Parathyroid adenoma (tissue), 2 donors: ENCODE measurements at regions not wholly inside any gene's neighbourhood (a gene's known extent, or its start where the extent isn't known, plus 50 kb on each side); places are given as distances from the start of the nearest gene placed in this dataset.

Experiments
- H2AFZ ChIP-seq: fragments of 300-600 bp; sonication (generic); one replicate; pipeline ENCODE4 v1.7.0; 2017; ENCODE audit warnings: antibody characterized with exemption, mild to moderate bottlenecking
- H3K27ac ChIP-seq: fragments of 300-600 bp; sonication (generic); one replicate; pipeline ENCODE4 v1.7.0; 2017
- H3K27me3 ChIP-seq: fragments of 300-600 bp; sonication (generic); one replicate; pipeline ENCODE4 v1.7.0; 2017; ENCODE audit warnings: low read length; ENCODE audit not compliant: control insufficient read depth, insufficient read depth
- H3K36me3 ChIP-seq: fragments of 300-600 bp; sonication (generic); one replicate; pipeline ENCODE4 v1.7.0; 2017; ENCODE audit warnings: low read length; ENCODE audit not compliant: control insufficient read depth, insufficient read depth
- H3K4me1 ChIP-seq: fragments of 300-600 bp; sonication (generic); one replicate; pipeline ENCODE4 v1.7.0; 2017; ENCODE audit warnings: control low read depth
- H3K4me2 ChIP-seq: fragments of 300-600 bp; sonication (generic); one replicate; pipeline ENCODE4 v1.7.0; 2017; ENCODE audit warnings: low read length
- H3K4me3 ChIP-seq: fragments of 300-600 bp; sonication (generic); one replicate; pipeline ENCODE4 v1.7.0; 2017; ENCODE audit warnings: low read depth, low read length
- H3K79me2 ChIP-seq: fragments of 300-600 bp; sonication (generic); one replicate; pipeline ENCODE4 v1.7.0; 2017; ENCODE audit warnings: control low read depth
- H3K9ac ChIP-seq: fragments of 300-600 bp; sonication (generic); one replicate; pipeline ENCODE4 v1.7.0; 2017; ENCODE audit warnings: mild to moderate bottlenecking
- H3K9me3 ChIP-seq: fragments of 300-600 bp; sonication (generic); one replicate; pipeline ENCODE4 v1.7.0; 2017; ENCODE audit warnings: low read length; ENCODE audit not compliant: control insufficient read depth
- TF ChIP-seq, protein P1 (sequence below): fragments of 300-600 bp; sonication (generic); IDR thresholded peaks from one replicate; pipeline ENCODE4 v1.7.0; 2017; ENCODE audit warnings: antibody characterized with exemption, mild to moderate bottlenecking
- donor health status: primary hyperparathyroidism.

DNA sequence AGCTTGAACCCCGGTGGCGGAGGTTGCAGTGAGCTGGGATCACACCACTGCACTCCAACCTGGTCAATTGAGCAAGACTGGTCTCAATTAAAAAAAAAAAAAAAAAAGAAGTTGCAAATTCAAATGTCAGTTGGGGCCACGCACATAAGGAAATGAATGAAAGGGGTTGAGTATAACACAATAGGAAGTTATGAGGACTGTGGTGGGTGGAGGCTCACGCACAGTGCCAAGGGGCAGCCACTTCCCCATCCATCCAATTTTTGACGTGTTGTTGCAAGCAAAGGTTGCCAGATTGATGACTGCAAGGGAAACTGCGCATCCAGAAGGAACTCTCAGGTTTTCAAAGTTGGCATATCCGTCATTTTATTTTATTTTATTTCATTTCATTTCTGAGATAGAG lies 532.2 kb downstream of the NTRK3 start:
- Histone ChIP-seq H3K27ac (no peak overlapping the region), H3K9ac (no peak overlapping the region), H3K4me1 (no peaks in the 10 kb centered on the region), H3K79me2 (no peaks in the 10 kb centered on the region), H3K4me2 (no peak overlapping the region), H3K27me3 (no peaks in the 10 kb centered on the region), H3K36me3 (no peaks in the 10 kb centered on the region), H3K9me3 (no peaks in the 10 kb centered on the region), H2AFZ (no peak overlapping the region), H3K4me3 (no peak overlapping the region)
- TF ChIP-seq, protein P1, sequence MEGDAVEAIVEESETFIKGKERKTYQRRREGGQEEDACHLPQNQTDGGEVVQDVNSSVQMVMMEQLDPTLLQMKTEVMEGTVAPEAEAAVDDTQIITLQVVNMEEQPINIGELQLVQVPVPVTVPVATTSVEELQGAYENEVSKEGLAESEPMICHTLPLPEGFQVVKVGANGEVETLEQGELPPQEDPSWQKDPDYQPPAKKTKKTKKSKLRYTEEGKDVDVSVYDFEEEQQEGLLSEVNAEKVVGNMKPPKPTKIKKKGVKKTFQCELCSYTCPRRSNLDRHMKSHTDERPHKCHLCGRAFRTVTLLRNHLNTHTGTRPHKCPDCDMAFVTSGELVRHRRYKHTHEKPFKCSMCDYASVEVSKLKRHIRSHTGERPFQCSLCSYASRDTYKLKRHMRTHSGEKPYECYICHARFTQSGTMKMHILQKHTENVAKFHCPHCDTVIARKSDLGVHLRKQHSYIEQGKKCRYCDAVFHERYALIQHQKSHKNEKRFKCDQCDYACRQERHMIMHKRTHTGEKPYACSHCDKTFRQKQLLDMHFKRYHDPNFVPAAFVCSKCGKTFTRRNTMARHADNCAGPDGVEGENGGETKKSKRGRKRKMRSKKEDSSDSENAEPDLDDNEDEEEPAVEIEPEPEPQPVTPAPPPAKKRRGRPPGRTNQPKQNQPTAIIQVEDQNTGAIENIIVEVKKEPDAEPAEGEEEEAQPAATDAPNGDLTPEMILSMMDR: no peak

DNA sequence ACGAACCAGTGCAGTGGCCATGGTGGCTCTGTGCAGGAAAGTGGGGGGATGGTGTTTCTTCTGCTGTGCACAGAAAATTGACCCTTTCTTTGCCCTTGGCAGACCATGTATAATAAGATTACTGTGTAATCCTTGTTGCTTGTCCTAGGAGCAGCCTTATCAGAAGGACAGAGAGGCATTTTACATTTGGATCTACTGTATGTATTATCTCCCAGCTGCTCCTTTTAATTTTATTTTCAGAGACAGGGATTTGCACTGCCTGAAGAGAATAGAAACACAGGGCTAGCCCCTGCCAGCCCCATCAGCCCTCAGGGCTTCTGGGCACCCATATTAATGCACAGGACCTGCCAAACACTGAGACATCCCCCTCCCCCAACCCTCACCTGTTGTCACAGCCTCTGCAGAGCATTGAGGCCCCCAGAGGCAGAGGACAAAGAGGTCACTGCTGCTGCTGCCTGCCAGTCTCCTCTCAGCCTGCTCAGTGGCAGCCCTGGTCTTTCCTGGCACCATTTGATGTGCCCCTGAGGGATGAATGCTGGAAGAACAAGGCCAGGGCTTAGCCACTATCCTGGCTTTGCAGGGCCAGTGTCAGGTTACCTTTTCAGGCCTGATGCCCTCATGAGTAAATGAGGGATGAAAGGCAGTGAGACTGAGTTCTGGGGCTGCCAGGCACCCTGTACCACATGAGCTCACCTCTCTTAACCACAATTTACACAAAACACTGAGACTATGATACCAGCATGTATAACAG lies 533.4 kb downstream of the NTRK3 start:
- H3K36me3 ChIP-seq: no peaks in the 10 kb centered on the region
- H3K9ac ChIP-seq: no peak overlapping the region
- no peaks in the 10 kb centered on the region for H3K79me2 ChIP-seq
- no peak overlapping the region for H3K27ac ChIP-seq
- H3K27me3 ChIP-seq: no peaks in the 10 kb centered on the region
- no peaks in the 10 kb centered on the region for H3K4me1 ChIP-seq
- no peak overlapping the region for H3K4me2 ChIP-seq
- TF ChIP-seq, protein P1: no peak
- no peak overlapping the region for H2AFZ ChIP-seq
- no peaks in the 10 kb centered on the region for H3K9me3 ChIP-seq
- H3K4me3 ChIP-seq: no peak overlapping the region

DNA sequence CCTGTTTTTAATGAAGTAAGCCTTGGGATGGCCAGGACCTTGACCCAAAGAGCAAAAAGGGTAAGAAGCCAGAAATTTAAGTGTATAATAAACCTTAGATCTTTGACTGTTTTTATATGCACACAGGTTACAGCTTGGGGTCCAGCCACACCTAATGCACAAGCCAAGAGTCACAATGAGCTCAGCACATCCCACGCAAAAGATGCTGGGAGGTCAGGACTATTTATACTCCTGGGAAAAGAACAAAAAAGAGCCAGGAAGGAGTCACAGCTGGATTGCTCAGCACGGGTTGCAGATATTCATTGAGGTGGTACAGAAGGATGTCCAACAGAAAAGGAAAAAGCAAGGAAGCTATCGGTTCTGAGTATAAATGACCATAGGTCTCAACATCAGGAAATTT lies 536.3 kb downstream of the NTRK3 start:
- no peaks in the 10 kb centered on the region for H3K79me2 ChIP-seq
- H3K27me3 ChIP-seq: no peaks in the 10 kb centered on the region
- H3K4me1 ChIP-seq: no peaks in the 10 kb centered on the region
- H3K4me3 ChIP-seq: no peak overlapping the region
- no peak overlapping the region for H3K9ac ChIP-seq
- no peaks in the 10 kb centered on the region for H3K9me3 ChIP-seq
- no peaks in the 10 kb centered on the region for H3K36me3 ChIP-seq
- H3K27ac ChIP-seq: no peak overlapping the region
- no peak overlapping the region for H3K4me2 ChIP-seq
- TF ChIP-seq, protein P1: no peak
- no peak overlapping the region for H2AFZ ChIP-seq

DNA sequence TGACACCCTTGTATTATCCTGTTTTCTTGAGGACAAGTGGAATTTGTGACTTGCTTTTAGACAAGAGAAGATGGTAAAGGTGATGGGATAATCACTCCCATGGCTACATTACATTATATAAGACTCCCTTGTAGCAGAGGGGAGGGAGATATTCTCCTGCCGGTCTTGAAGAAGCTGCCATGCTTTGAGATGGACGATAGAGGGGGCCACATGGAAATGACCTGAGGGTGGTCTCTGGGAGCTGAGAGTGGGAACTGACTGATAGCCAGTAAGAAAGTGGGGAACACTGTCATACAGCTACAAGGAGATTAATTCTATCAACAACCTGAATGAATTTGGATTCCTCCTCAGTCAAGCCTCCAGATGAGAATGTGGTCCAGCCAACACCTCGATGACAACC lies 540.1 kb downstream of the NTRK3 start:
- H2AFZ ChIP-seq: no peak overlapping the region
- TF ChIP-seq, protein P1: no peak

DNA sequence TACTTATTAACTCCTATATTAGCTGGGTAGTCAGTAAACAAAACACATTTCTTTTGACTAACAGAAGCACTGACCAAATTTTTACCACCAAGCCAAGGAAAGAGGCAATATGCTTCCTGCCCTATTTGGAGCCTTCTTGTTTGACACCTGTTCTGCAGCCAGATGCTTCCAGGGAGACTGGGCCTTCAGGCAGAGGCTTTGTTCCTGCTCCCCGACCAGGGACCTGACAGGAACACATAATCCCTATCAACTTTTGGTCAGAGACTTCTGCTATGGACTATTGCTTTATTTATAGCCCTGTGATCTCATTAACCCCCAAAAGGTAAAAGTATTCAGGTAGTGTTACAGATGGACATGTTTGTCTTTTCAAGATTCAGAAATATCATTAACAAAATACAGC lies 541.3 kb downstream of the NTRK3 start:
- TF ChIP-seq, protein P1: no peak
- Histone ChIP-seq H3K27me3 (no peaks in the 10 kb centered on the region), H3K4me2 (no peak overlapping the region), H3K27ac (no peak overlapping the region), H3K9ac (no peak overlapping the region), H3K4me1 (no peaks in the 10 kb centered on the region), H3K4me3 (no peak overlapping the region), H2AFZ (no peak overlapping the region), H3K9me3 (no peaks in the 10 kb centered on the region), H3K79me2 (no peaks in the 10 kb centered on the region), H3K36me3 (no peaks in the 10 kb centered on the region)

More for the DNA sequence above, 540.1 kb downstream of the NTRK3 start:
- no peaks in the 10 kb centered on the region for H3K4me1 ChIP-seq
- no peaks in the 10 kb centered on the region for H3K27me3 ChIP-seq
- H3K9me3 ChIP-seq: no peaks in the 10 kb centered on the region
- no peaks in the 10 kb centered on the region for H3K36me3 ChIP-seq
- H3K79me2 ChIP-seq: no peaks in the 10 kb centered on the region
- H3K9ac ChIP-seq: no peak overlapping the region
- no peak overlapping the region for H3K4me3 ChIP-seq
- no peak overlapping the region for H3K4me2 ChIP-seq
- no peak overlapping the region for H3K27ac ChIP-seq
